CD4-positive, alpha-beta T cell (primary cell): ENCODE measurements at regions not wholly inside any gene's neighbourhood (a gene's known extent, or its start where the extent isn't known, plus 50 kb on each side); places are given as distances from the start of the nearest gene placed in this dataset.

ENCODE experiments used
- ATAC-seq: fragments of 200-7000 bp; cut with Tn5 transposase; one replicate; pipeline ENCODE4 v1.10.0; 2022; ENCODE audit warnings: mild to moderate bottlenecking; ENCODE audit not compliant: poor library complexity
- CTCF ChIA-PET: fragments of 350-600 bp; sonication (Branson Sonifier 250); formaldehyde crosslinking; loops from one replicate; lab custom pipeline; 2021; ENCODE audit warnings: antibody characterized with exemption, inconsistent platforms; lab: Charles Lee
- POLR2A ChIA-PET: fragments of 350-600 bp; sonication (Branson Sonifier 250); formaldehyde crosslinking; loops from one replicate; lab custom pipeline; 2021; ENCODE audit warnings: antibody characterized with exemption, inconsistent platforms; lab: Charles Lee
- DNase-seq, 14 experiments: peaks; one replicate each; pipeline ENCODE4 v3.0.0-alpha.2; 2013 to 2020; ENCODE audit warnings: mixed read lengths in 2 of 14
- H3K27ac ChIP-seq, 2 donors: one replicate each; pipeline versions ENCODE4 v1.5.1 to v1.7.0; 2013; ENCODE audit warnings: low read length in 2 of 2, low read depth in 1 of 2, mild to moderate bottlenecking in 1 of 2
- H3K27me3 ChIP-seq, 2 experiments: 1 replicate in 1 of 2; 2 replicates in 1 of 2; pipeline versions ENCODE4 v1.6.1 to v1.7.0; 2013; ENCODE audit warnings: low read length in 2 of 2, control low read depth in 1 of 2, mild to moderate bottlenecking in 1 of 2, moderate library complexity in 1 of 2; ENCODE audit not compliant: insufficient read depth in 2 of 2, control insufficient read depth in 1 of 2
- H3K36me3 ChIP-seq: one replicate; pipeline ENCODE4 v1.6.1; 2013; ENCODE audit warnings: low read length, control low read depth; ENCODE audit not compliant: insufficient read depth
- H3K4me1 ChIP-seq: one replicate; pipeline ENCODE4 v1.6.1; 2013; ENCODE audit warnings: low read length, control low read depth; ENCODE audit not compliant: insufficient read depth
- H3K4me3 ChIP-seq: one replicate; pipeline ENCODE4 v1.5.1; 2013; ENCODE audit warnings: mild to moderate bottlenecking, low read length, moderate library complexity
- H3K9me3 ChIP-seq, 2 experiments: 1 replicate in 1 of 2; 2 replicates in 1 of 2; pipeline versions ENCODE4 v1.6.1 to v1.7.0; 2013; ENCODE audit warnings: low read length in 2 of 2, mild to moderate bottlenecking in 2 of 2, control low read depth in 1 of 2, moderate library complexity in 1 of 2; ENCODE audit not compliant: control insufficient read depth in 1 of 2, insufficient read depth in 1 of 2
- H3K27ac Mint-ChIP-seq: one replicate; pipeline ENCODE4 v1.8.0; 2020; ENCODE audit warnings: mixed read lengths
- H3K27me3 Mint-ChIP-seq: one replicate; pipeline ENCODE4 v1.8.0; 2021; ENCODE audit warnings: mixed read lengths
- H3K36me3 Mint-ChIP-seq: one replicate; pipeline ENCODE4 v1.8.0; 2021; ENCODE audit warnings: low read depth, mixed read lengths
- H3K4me1 Mint-ChIP-seq: one replicate; pipeline ENCODE4 v1.8.0; 2021; ENCODE audit warnings: low read depth, mixed read lengths
- H3K4me3 Mint-ChIP-seq: one replicate; pipeline ENCODE4 v1.8.0; 2020; ENCODE audit warnings: mild to moderate bottlenecking, mixed read lengths
- H3K9me3 Mint-ChIP-seq: one replicate; pipeline ENCODE4 v1.8.0; 2020; ENCODE audit warnings: mixed read lengths
- intact Hi-C, 2 experiments: fragments of 100-400 bp; cut with DNase I in 1 of 2; cut with micrococcal nuclease in 1 of 2; formaldehyde crosslinking; loops; one replicate each; pipeline versions ENCODE4 v1.15.1 to v1.9.0; 2023 to 2025; cut with DNase I, micrococcal nuclease
- TF ChIP-seq, protein P1 (sequence below): fragments of 200-600 bp; IDR thresholded peaks from one replicate; pipeline ENCODE4 v1.8.0; 2022; ENCODE audit warnings: antibody characterized with exemption, mild to moderate bottlenecking

DNA sequence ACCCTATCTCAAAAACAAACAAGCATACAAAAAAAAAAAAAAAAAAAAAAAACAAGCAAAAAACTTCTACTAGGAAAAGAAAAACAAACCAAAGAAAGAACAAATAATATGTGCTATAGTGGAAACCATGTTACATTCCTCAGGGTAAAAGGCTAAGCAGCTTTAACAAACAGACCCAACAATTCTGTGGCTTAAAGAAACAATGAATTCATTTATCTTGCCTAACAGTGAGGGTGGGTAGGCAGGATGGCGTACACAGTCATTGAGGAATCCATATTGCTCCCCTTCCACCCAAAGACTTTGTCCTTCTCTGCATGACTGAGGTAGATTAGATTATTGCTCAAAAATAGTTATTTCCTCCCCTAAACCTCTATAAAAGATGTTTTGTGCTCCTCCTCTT is 63.1 kb upstream of the ITGA6 start:
- H3K4me3 Mint-ChIP-seq, result no peak overlapping the region
- CTCF ChIA-PET, result no interaction called here
- intact Hi-C loops, result no loop called here

DNA sequence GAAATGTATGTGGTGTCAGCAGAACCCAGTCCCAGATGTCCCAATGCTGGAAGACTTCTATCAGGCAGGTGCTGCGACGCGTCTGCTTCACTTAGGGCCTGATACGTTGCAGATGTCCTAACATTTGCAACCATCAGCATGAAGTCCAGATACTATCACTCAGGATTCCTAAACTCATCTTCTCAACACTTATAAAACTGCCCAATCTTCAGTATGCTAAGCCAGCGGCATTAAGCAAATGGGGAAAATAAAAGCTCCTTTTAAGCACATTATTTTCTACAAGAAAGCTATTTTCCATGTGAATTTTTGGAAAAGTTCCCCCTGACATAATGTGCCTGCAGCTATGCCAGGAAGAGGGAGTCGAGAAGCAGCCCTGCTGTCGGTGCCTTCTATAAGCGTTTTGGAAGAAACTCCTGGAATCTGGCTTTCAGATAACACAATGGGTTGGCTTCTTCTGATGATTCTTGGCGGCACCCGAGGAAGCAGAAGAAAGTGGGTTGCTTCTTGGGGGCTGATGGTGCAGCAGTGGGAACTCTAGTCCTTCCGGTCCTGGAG is 60.7 kb upstream of the ITGA6 start:
- ChIA-PET CTCF (no interaction called here), POLR2A (no interaction called here)
- Histone ChIP-seq H3K36me3 (no peaks in the 10 kb centered on the region), H3K4me1 (no peaks in the 10 kb centered on the region), H3K27me3 (no peaks in the 10 kb centered on the region), H3K27ac (no peak overlapping the region), H3K9me3 (peaks cover 0 to 8% of the 10 kb centered on the region in 2 experiments), H3K4me3 (no peak overlapping the region)
- no peaks in the 10 kb centered on the region for H3K4me1 Mint-ChIP-seq
- H3K27ac Mint-ChIP-seq, result no peak overlapping the region
- H3K9me3 Mint-ChIP-seq, result peaks cover 5% of the 10 kb centered on the region
- H3K36me3 Mint-ChIP-seq, result no peaks in the 10 kb centered on the region
- ATAC-seq, result no peak
- no peak overlapping the region for H3K4me3 Mint-ChIP-seq
- TF ChIP-seq, protein P1, sequence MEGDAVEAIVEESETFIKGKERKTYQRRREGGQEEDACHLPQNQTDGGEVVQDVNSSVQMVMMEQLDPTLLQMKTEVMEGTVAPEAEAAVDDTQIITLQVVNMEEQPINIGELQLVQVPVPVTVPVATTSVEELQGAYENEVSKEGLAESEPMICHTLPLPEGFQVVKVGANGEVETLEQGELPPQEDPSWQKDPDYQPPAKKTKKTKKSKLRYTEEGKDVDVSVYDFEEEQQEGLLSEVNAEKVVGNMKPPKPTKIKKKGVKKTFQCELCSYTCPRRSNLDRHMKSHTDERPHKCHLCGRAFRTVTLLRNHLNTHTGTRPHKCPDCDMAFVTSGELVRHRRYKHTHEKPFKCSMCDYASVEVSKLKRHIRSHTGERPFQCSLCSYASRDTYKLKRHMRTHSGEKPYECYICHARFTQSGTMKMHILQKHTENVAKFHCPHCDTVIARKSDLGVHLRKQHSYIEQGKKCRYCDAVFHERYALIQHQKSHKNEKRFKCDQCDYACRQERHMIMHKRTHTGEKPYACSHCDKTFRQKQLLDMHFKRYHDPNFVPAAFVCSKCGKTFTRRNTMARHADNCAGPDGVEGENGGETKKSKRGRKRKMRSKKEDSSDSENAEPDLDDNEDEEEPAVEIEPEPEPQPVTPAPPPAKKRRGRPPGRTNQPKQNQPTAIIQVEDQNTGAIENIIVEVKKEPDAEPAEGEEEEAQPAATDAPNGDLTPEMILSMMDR, result no peak
- intact Hi-C loops, result no loop called here
- peaks cover 3% of the 10 kb centered on the region for H3K27me3 Mint-ChIP-seq
- DNase-seq, result no peak

More for the DNA sequence above, 63.1 kb upstream of the ITGA6 start:
- Histone ChIP-seq H3K27ac (no peak overlapping the region), H3K27me3 (no peaks in the 10 kb centered on the region), H3K4me3 (no peak overlapping the region), H3K36me3 (no peaks in the 10 kb centered on the region), H3K9me3 (peaks cover 0 to 8% of the 10 kb centered on the region in 2 experiments), H3K4me1 (no peaks in the 10 kb centered on the region)
- Mint-ChIP-seq H3K4me1 (no peaks in the 10 kb centered on the region), H3K9me3 (peaks cover 5% of the 10 kb centered on the region), H3K27me3 (peaks cover 3% of the 10 kb centered on the region), H3K27ac (no peak overlapping the region), H3K36me3 (no peaks in the 10 kb centered on the region)
- ATAC-seq (no peak), DNase-seq (no peak)
- POLR2A ChIA-PET, result no interaction called here
- TF ChIP-seq, protein P1, result no peak

- no peaks in the 10 kb centered on the region for H3K4me1 Mint-ChIP-seq
- ChIA-PET POLR2A (no interaction called here), CTCF (no interaction called here)
Measured at GRCh38 chr2:172370821-172371455, 56.4 kb upstream of the ITGA6 start.

More at GRCh38 chr2:172370821-172371455, 56.4 kb upstream of the ITGA6 start:
- TF ChIP-seq, protein P1, result no peak
- H3K27ac ChIP-seq, result no peak overlapping the region
- H3K36me3 ChIP-seq, result no peaks in the 10 kb centered on the region
- ATAC-seq (no peak), DNase-seq (no peak)
- Mint-ChIP-seq H3K36me3 (no peaks in the 10 kb centered on the region), H3K27me3 (peaks cover 7% of the 10 kb centered on the region), H3K9me3 (peaks cover 5% of the 10 kb centered on the region), H3K27ac (no peak overlapping the region), H3K4me3 (no peak overlapping the region)
- peaks cover 0 to 8% of the 10 kb centered on the region in 2 experiments for H3K9me3 ChIP-seq
- intact Hi-C loops, result no loop called here
- H3K27me3 ChIP-seq, result peaks cover 0 to 2% of the 10 kb centered on the region in 2 experiments
- H3K4me3 ChIP-seq, result no peak overlapping the region
- no peaks in the 10 kb centered on the region for H3K4me1 ChIP-seq
